Neural progenitor cell (in vitro differentiated cells): ENCODE measurements at regions not wholly inside any gene's neighbourhood (a gene's known extent, or its start where the extent isn't known, plus 50 kb on each side); places are given as distances from the start of the nearest gene placed in this dataset.
"Not testable (repeated sequence)": the region's sequence is repeated elsewhere in the genome, so short reads cannot be mapped to it uniquely, and the experiment has no call there.

Source experiments
- EZH2phosphoT487 ChIP-seq: fragments of 200-600 bp; sonication (generic); IDR thresholded peaks from 2 replicates; pipeline ENCODE4 v1.6.1; 2017; ENCODE audit warnings: antibody characterized with exemption
- TF ChIP-seq, protein P1 (sequence below): fragments of 200-600 bp; sonication (generic); IDR thresholded peaks from 2 replicates; pipeline ENCODE4 v1.5.1; 2017; ENCODE audit warnings: antibody characterized with exemption, mild to moderate bottlenecking

DNA sequence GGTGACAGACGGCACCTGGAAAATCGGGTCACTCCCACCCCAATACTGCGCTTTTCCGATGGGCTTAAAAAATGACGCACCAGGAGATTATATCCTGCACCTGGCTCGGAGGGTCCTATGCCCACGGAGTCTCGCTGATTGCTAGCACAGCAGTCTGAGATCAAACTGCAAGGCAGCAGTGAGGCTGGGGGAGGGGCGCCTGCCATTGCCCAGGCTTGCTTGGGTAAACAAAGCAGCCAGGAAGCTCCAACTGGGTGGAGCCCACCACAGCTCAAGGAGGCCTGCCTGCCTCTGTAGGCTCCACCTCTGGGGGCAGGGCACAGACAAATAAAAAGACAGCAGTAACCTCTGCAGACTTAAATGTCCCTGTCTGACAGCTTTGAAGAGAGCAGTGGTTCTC is 307.4 kb downstream of the DOK5 start:
- TF ChIP-seq, protein P1, sequence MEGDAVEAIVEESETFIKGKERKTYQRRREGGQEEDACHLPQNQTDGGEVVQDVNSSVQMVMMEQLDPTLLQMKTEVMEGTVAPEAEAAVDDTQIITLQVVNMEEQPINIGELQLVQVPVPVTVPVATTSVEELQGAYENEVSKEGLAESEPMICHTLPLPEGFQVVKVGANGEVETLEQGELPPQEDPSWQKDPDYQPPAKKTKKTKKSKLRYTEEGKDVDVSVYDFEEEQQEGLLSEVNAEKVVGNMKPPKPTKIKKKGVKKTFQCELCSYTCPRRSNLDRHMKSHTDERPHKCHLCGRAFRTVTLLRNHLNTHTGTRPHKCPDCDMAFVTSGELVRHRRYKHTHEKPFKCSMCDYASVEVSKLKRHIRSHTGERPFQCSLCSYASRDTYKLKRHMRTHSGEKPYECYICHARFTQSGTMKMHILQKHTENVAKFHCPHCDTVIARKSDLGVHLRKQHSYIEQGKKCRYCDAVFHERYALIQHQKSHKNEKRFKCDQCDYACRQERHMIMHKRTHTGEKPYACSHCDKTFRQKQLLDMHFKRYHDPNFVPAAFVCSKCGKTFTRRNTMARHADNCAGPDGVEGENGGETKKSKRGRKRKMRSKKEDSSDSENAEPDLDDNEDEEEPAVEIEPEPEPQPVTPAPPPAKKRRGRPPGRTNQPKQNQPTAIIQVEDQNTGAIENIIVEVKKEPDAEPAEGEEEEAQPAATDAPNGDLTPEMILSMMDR = not testable (repeated sequence)
- not testable (repeated sequence) for TF ChIP-seq EZH2phosphoT487
